Right lobe of liver (tissue), 4 donors: ENCODE measurements at regions not wholly inside any gene's neighbourhood (a gene's known extent, or its start where the extent isn't known, plus 50 kb on each side); places are given as distances from the start of the nearest gene placed in this dataset.

Experiments
- POLR2A ChIP-seq: fragments of 450-650 bp; IDR thresholded peaks from one replicate; pipeline ENCODE4 v1.6.1; 2017; ENCODE audit warnings: antibody characterized with exemption, mild to moderate bottlenecking
- TF ChIP-seq, protein P1 (sequence below), 4 donors: fragments of 200-600 bp in 3 of 4; fragments of 450-650 bp in 1 of 4; IDR thresholded peaks; one replicate each; pipeline versions ENCODE4 v1.5.1 to v1.8.0; 2016 to 2022; ENCODE audit warnings: antibody characterized with exemption in 4 of 4, mild to moderate bottlenecking in 2 of 4
- donor health status: DM: no; HTN: no; CAD: no.
- donor health status: DM: no; HTN: no; CAD: no.
- donor health status: DM: no; HTN: yes; CAD: no.

DNA sequence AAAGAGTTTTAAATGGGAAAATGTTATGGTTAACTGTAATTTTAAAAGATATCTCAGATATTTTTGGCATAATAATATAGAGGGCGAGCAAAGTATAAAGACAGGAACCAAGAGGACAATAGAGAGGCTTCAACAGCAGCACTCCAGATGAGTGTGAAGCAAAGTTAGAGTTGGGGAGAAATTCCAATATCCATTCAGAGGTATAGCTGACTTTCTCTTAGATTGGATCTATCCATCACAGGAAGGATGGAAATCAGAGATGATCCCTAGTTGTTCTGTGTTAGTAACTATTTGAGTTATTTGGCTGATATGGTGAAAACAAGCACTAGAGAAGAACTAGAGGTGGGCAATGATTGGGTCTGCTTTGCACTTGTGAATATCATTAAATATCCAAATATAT is 786.0 kb upstream of the KLHL1 start:
- no peak for TF ChIP-seq POLR2A
- TF ChIP-seq, protein P1, sequence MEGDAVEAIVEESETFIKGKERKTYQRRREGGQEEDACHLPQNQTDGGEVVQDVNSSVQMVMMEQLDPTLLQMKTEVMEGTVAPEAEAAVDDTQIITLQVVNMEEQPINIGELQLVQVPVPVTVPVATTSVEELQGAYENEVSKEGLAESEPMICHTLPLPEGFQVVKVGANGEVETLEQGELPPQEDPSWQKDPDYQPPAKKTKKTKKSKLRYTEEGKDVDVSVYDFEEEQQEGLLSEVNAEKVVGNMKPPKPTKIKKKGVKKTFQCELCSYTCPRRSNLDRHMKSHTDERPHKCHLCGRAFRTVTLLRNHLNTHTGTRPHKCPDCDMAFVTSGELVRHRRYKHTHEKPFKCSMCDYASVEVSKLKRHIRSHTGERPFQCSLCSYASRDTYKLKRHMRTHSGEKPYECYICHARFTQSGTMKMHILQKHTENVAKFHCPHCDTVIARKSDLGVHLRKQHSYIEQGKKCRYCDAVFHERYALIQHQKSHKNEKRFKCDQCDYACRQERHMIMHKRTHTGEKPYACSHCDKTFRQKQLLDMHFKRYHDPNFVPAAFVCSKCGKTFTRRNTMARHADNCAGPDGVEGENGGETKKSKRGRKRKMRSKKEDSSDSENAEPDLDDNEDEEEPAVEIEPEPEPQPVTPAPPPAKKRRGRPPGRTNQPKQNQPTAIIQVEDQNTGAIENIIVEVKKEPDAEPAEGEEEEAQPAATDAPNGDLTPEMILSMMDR (IDR thresholded peaks at IDR 0.05): no peak
